GM18870 (cell line): ENCODE measurements at regions not wholly inside any gene's neighbourhood (a gene's known extent, or its start where the extent isn't known, plus 50 kb on each side); places are given as distances from the start of the nearest gene placed in this dataset.

Source experiments
- ATAC-seq: cut with Tn5 transposase; IDR thresholded peaks from one replicate; pipeline ENCODE4 v1.9.1; 2021; ENCODE audit warnings: moderate library complexity; ENCODE audit not compliant: unreplicated experiment

DNA sequence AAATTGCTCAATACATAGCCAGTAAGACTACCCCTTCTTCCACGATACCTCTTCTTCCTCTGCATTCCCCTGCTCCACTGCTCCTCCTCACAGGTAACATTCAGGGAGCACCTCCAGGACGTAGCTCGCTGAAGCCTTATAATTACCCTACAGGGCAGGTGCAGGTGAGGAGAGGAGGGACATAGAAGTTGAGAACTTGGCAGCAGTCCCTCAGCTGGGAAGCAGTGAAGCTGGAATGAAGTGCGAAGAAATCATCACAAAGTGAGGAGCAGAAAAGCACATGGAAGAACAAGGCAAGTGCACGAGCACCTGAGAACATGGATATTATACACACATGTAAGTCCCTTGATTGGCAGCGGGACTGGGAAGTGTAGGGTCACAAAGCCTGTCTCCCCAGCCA, 118.2 kb downstream of the HSD17B3 start:
- no peak for ATAC-seq

- no peak for ATAC-seq
These were observed 123.8 kb downstream of the HSD17B3 start for GRCh38 chr9:96178153-96178552.

DNA sequence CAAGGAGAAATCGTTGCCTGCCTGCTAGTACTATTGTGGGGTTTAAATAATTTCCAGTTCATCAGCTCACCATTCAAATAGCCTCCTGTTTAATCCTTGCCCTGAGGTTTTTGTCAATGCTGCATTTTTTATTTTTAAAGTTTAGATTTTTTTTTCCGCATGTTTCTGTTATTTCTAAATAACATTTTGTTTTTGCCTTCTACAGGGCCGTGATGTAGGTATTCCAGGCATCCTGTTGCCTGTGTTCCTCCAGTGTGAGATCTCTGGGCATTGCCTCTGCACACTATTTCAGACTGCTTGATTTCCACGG, 124.3 kb downstream of the HSD17B3 start:
- no peak for ATAC-seq

DNA sequence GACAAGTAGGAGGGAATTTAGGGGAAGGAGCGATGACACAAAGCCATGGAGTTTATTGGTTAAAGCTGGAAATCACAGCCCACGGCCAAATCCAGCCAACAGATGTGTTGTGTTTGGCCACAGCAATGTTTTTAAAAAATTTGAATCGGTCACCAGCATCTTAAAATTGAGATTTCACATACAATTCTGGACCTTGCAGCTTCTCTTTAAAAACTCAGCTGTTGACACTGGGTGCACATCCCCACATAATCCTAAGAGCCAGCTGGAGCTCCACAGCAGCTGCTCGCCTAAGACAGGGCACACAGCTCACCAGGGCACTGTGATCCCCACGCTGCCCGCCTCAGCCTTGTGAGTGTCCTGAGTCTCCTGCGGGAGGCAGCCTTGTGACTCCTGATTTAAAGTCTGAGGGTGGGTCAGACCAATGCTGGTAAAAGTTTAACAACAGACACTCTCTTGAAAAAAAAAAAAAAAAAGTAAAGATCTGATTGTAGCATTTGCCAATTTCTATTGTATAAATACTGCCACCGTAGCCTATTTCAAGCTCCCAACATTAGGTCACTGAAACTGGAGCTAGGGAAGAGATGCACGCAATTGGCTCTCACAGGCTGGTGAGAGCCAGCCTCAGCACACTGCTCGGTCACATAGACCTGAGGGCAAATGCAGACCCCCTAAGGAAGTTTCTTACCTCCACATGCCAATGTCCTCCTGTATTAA, 124.8 kb downstream of the HSD17B3 start:
- ATAC-seq = no peak

GRCh38 chr9:96175796-96176195, 126.2 kb downstream of the HSD17B3 start:
- no peak for ATAC-seq

DNA sequence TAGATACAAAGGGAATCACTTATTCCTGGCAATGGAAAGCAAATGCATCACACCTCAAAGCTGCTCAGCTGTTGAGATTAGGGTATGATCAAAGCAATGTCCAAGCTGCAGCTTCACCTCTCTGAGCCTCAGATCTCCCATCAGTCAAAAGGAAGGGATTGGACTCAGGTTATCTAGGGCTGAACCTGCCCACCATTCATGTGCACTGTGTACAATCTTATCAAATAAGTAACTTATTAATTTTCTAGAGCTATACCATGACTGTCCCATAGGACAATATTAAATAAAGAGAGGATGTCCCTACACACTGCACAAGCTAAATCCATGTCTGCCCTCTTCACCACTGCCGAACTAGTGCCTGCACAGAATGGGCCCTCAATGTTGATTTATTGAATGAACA, 127.0 kb downstream of the HSD17B3 start:
- ATAC-seq = no peak

- ATAC-seq = no peak
These were observed 127.6 kb downstream of the HSD17B3 start for GRCh38 chr9:96174371-96174770.

- no peak for ATAC-seq
These were observed 128.3 kb downstream of the HSD17B3 start for GRCh38 chr9:96173640-96174039.

- ATAC-seq = no peak
These were observed 129.2 kb downstream of the HSD17B3 start for GRCh38 chr9:96172797-96173196.

- ATAC-seq = no peak
These were observed 130.2 kb downstream of the HSD17B3 start for GRCh38 chr9:96171728-96172127.

- no peak for ATAC-seq
These were observed 132.1 kb downstream of the HSD17B3 start for GRCh38 chr9:96169901-96170300.

- no peak for ATAC-seq
These were observed 132.5 kb downstream of the HSD17B3 start for GRCh38 chr9:96169484-96169883.

DNA sequence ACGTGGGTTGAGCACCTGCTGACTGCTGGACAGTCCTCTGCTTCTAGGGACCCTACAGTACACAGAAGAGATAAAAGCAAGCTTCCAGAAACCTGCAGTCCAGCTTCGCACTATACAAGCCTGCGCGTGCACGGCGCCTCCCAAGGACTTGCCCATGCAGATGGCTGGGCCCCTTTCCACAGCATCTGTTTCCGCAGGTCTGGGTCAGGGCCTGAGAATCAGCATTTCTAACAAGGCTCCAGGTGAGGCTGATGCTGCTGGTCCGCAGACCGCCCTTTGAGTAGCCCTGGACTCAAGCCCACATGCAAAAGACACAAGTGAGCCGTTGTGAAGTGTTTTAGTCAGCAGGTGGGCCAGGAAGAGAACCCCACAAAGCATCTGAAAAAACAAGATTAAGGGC, 133.1 kb downstream of the HSD17B3 start:
- no peak for ATAC-seq

- ATAC-seq = no peak
These were observed 135.0 kb downstream of the HSD17B3 start for GRCh38 chr9:96167011-96167410.

GRCh38 chr9:96164268-96164683, 137.7 kb downstream of the HSD17B3 start:
- ATAC-seq = no peak

GRCh38 chr9:96163712-96164111, 138.3 kb downstream of the HSD17B3 start:
- no peak for ATAC-seq

DNA sequence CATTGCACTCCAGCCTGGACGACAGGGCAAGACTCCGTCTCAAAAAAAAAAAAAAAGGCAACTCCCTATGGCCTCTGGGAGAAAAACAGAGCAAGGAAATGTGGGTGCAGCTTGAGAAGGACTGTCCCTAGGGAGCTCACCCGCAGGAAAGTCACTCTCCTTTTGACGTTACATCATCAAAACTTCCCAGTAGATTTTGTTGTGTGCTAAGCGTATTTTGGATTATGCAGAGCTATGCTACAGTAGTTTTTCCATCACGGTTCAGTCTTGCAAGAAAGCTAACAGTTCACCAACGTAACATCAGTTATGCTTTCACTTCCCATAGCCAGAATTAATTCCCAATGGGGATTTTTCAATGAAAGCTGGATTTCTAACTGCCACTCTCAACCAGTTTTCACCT, 138.8 kb downstream of the HSD17B3 start:
- no peak for ATAC-seq

GRCh38 chr9:96161819-96162218, 140.2 kb downstream of the HSD17B3 start:
- ATAC-seq = no peak

DNA sequence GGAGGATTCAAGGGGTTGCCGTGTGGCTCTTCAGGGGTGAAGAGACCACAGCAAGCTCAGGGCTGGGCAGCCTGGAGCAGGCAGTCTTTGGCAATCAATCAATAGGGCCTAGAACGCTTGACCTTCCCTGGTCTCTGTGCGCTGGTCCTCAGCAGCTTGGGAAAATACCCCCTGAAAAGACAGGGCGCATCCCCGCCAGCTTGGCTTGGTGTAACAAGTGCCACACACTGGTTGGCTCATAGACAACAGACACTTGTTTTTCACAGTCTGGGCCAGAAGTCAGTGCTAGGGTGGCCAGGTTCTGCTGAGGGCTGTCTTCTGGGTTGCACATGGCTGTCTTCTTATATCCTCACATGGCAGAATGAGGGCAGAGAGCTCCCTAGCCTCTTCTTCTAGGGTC, 141.1 kb downstream of the HSD17B3 start:
- no peak for ATAC-seq

GRCh38 chr9:96160168-96160567, 141.8 kb downstream of the HSD17B3 start:
- ATAC-seq = no peak

DNA sequence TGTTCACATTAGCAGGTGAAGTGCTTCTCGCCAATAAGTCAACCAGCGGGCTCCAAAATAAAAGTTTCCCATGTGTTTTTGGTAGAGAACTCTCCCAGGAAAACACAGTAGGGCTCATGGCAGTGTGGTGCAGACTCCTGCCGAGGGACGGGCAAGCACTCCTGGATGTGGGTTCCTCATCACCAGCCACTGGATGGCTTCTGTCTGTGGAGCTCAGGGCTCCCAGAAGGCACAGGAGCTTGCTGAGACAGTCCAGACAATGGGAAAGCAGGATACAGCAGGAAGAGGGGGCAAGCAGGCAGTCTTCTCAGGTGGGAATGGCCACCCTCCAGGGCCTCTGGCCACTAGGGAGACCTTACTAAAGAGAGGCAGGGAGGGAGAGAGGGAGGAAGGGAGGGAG, 142.4 kb downstream of the HSD17B3 start:
- no peak for ATAC-seq

- no peak for ATAC-seq
These were observed 142.9 kb downstream of the HSD17B3 start for GRCh38 chr9:96158909-96159575.

DNA sequence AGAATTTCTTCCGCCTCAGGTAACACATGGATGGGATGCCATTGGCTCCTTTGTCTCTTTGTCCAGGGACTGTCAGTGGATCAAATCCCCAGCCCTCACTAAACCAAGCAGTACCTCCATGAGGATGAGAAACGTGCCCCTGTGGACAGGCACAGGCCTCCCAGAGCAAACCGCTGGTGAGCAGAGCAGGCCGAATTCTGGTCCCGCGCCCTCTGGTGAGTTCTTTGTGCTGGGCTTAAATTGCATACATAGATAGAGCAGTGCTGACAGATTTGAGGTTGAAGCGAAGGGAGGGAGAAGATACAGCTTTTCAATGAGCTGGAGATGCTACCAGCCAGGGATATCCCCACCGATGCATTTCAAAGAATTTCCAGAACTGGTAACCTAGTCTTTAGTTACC, 143.8 kb downstream of the HSD17B3 start:
- ATAC-seq = no peak
